ENCODE measurements at regions not wholly inside any gene's neighbourhood (a gene's known extent, or its start where the extent isn't known, plus 50 kb on each side); places are given as distances from the start of the nearest gene placed in this dataset.

DNA sequence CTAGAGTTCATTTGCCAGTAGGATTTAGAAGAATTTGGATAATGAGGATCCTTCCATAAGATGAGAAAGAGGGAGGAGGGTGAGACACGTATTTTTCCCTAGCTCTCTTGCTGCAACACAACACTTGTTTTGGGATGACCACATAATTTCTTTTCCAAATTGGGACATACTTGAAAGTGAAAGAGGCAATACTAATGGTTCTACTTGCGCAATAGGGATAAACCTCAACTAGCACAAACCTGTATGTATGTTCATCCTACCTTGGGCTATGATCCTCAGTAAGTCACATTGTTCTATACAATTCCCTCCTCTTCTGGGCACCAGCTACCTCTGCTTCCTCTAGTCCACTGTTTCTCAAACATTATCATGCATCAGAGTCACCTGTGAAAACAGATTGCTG, 1208.8 kb upstream of the LRRTM1 start:
- no peak overlapping the region for H3K27ac ChIP-seq (ENCODE audit: low read depth, low read length, poor library complexity, severe bottlenecking)
- H3K79me2 ChIP-seq (ENCODE audit: insufficient read depth, low read length) = no peaks in the 10 kb centered on the region
- no peaks in the 10 kb centered on the region for H3K9me2 ChIP-seq (ENCODE audit: low read depth, low read length)
- H3K9me3 ChIP-seq (ENCODE audit: low read length) = no peaks in the 10 kb centered on the region
- no peak overlapping the region for H2AFZ ChIP-seq (ENCODE audit: low read length)
- no peaks in the 10 kb centered on the region for H3F3A ChIP-seq (ENCODE audit: insufficient read depth, low read length)
- H4K20me1 ChIP-seq (ENCODE audit: insufficient read depth, low read length) = no peaks in the 10 kb centered on the region
- no peak overlapping the region for H3K4me2 ChIP-seq (ENCODE audit: low read length)
- TF ChIP-seq EZH2 (IDR thresholded peaks at IDR 0.05; ENCODE audit: borderline replicate concordance, low read length) = no peak
- TF ChIP-seq, protein P1, sequence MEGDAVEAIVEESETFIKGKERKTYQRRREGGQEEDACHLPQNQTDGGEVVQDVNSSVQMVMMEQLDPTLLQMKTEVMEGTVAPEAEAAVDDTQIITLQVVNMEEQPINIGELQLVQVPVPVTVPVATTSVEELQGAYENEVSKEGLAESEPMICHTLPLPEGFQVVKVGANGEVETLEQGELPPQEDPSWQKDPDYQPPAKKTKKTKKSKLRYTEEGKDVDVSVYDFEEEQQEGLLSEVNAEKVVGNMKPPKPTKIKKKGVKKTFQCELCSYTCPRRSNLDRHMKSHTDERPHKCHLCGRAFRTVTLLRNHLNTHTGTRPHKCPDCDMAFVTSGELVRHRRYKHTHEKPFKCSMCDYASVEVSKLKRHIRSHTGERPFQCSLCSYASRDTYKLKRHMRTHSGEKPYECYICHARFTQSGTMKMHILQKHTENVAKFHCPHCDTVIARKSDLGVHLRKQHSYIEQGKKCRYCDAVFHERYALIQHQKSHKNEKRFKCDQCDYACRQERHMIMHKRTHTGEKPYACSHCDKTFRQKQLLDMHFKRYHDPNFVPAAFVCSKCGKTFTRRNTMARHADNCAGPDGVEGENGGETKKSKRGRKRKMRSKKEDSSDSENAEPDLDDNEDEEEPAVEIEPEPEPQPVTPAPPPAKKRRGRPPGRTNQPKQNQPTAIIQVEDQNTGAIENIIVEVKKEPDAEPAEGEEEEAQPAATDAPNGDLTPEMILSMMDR (IDR thresholded peaks at IDR 0.05; ENCODE audit: low read length) = no peak
- no peaks in the 10 kb centered on the region for H3K36me3 ChIP-seq (ENCODE audit: insufficient read depth, low read length)
- no peaks in the 10 kb centered on the region for H3K4me1 ChIP-seq (ENCODE audit: insufficient read depth, low read length, severe bottlenecking)
- no peak overlapping the region for H3K4me3 ChIP-seq (ENCODE audit: low read depth, low read length, poor library complexity, severe bottlenecking)
- no peaks in the 10 kb centered on the region for H3K27me3 ChIP-seq (ENCODE audit: insufficient read depth, low read length)
- no peak overlapping the region for H3K9ac ChIP-seq (ENCODE audit: low read length)

DNA sequence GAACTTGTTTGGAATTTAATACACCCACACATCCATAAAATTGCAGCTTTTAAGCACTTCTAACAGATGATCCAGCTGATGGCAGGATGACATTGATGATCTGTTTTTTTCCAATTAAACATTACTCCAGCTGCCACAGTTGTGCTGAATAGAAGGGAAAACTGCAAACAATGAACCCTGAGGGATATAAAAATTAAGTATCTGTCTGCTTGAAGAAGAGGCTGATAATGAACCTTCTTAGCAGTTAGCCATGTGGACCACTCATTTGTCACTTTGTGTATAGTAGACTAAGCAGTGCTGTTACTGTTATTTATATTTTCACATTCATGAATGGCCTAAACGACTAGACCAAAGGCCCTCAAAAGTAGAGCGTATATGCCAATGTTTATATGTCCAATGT, 1201.0 kb upstream of the LRRTM1 start:
- Histone ChIP-seq H3K9me3 (ENCODE audit: low read length) (no peaks in the 10 kb centered on the region), H3K36me3 (ENCODE audit: insufficient read depth, low read length) (no peaks in the 10 kb centered on the region), H3K27me3 (ENCODE audit: insufficient read depth, low read length) (no peaks in the 10 kb centered on the region), H3K79me2 (ENCODE audit: insufficient read depth, low read length) (no peaks in the 10 kb centered on the region), H3K9me2 (ENCODE audit: low read depth, low read length) (no peaks in the 10 kb centered on the region), H3K27ac (ENCODE audit: low read depth, low read length, poor library complexity, severe bottlenecking) (no peak overlapping the region), H2AFZ (ENCODE audit: low read length) (no peak overlapping the region), H3K4me2 (ENCODE audit: low read length) (no peak overlapping the region), H3K4me1 (ENCODE audit: insufficient read depth, low read length, severe bottlenecking) (no peaks in the 10 kb centered on the region), H3K9ac (ENCODE audit: low read length) (no peak overlapping the region), H4K20me1 (ENCODE audit: insufficient read depth, low read length) (no peaks in the 10 kb centered on the region), H3K4me3 (ENCODE audit: low read depth, low read length, poor library complexity, severe bottlenecking) (no peak overlapping the region), H3F3A (ENCODE audit: insufficient read depth, low read length) (no peaks in the 10 kb centered on the region)
- no peak for TF ChIP-seq EZH2 (IDR thresholded peaks at IDR 0.05; ENCODE audit: borderline replicate concordance, low read length)
- TF ChIP-seq, protein P1 (IDR thresholded peaks at IDR 0.05; ENCODE audit: low read length) = no peak

DNA sequence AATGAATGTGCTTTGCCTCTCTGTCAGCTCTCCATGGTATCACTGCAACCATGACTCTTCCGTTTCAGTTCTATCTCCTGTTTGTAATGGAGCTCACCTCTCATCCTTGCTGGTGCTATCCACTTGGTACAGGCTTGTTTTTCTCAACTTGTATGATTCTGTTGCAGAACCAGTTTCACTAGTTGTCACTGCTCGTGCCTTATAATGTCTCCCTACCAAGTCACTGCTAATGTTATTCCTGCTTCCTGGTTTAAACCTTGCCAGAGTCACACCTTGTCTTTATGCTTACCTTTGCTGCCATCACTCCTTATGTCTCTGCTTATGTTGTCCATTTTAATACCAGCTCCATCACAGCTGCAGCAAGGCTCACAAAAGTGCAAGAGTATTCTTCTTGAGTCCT, 1191.0 kb upstream of the LRRTM1 start:
- no peaks in the 10 kb centered on the region for H4K20me1 ChIP-seq (ENCODE audit: insufficient read depth, low read length)
- no peaks in the 10 kb centered on the region for H3K79me2 ChIP-seq (ENCODE audit: insufficient read depth, low read length)
- no peak overlapping the region for H3K4me2 ChIP-seq (ENCODE audit: low read length)
- H3K9me3 ChIP-seq (ENCODE audit: low read length) = no peaks in the 10 kb centered on the region
- H3K9ac ChIP-seq (ENCODE audit: low read length) = no peak overlapping the region
- no peaks in the 10 kb centered on the region for H3K4me1 ChIP-seq (ENCODE audit: insufficient read depth, low read length, severe bottlenecking)
- H3K9me2 ChIP-seq (ENCODE audit: low read depth, low read length) = no peaks in the 10 kb centered on the region
- no peaks in the 10 kb centered on the region for H3K27me3 ChIP-seq (ENCODE audit: insufficient read depth, low read length)
- H2AFZ ChIP-seq (ENCODE audit: low read length) = no peak overlapping the region
- no peak for TF ChIP-seq EZH2 (IDR thresholded peaks at IDR 0.05; ENCODE audit: borderline replicate concordance, low read length)
- TF ChIP-seq, protein P1 (IDR thresholded peaks at IDR 0.05; ENCODE audit: low read length) = no peak
- H3K27ac ChIP-seq (ENCODE audit: low read depth, low read length, poor library complexity, severe bottlenecking) = no peak overlapping the region
- no peak overlapping the region for H3K4me3 ChIP-seq (ENCODE audit: low read depth, low read length, poor library complexity, severe bottlenecking)
- no peaks in the 10 kb centered on the region for H3F3A ChIP-seq (ENCODE audit: insufficient read depth, low read length)
- H3K36me3 ChIP-seq (ENCODE audit: insufficient read depth, low read length) = no peaks in the 10 kb centered on the region
